ENCODE measurements at regions not wholly inside any gene's neighbourhood (a gene's known extent, or its start where the extent isn't known, plus 50 kb on each side); places are given as distances from the start of the nearest gene placed in this dataset.

DNA sequence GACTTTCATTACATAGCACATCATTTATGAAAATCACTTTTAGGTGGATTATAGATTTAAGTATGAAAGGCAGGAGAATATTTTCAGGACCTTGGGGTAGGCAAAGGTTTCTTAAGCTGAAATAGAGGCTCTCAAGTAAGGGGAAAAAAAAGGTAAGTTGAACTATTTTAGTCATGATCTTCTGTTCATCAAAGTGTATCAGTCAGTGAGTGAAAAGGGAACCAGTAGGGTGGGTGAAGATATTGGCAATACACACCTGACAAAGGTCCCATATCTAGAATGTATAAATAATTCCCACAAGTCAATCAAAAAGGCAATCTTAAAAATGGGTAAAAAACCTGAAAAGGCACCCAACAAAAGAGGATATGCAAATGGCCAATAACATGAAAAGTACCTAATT, 218.6 kb downstream of the KLF13 start:
- no peak overlapping the region for H3K27ac Mint-ChIP-seq (ENCODE audit: unreplicated experiment)
- no peak for DNase-seq (ENCODE audit: extremely low spot score, unreplicated experiment)
- TF ChIP-seq, protein P1, sequence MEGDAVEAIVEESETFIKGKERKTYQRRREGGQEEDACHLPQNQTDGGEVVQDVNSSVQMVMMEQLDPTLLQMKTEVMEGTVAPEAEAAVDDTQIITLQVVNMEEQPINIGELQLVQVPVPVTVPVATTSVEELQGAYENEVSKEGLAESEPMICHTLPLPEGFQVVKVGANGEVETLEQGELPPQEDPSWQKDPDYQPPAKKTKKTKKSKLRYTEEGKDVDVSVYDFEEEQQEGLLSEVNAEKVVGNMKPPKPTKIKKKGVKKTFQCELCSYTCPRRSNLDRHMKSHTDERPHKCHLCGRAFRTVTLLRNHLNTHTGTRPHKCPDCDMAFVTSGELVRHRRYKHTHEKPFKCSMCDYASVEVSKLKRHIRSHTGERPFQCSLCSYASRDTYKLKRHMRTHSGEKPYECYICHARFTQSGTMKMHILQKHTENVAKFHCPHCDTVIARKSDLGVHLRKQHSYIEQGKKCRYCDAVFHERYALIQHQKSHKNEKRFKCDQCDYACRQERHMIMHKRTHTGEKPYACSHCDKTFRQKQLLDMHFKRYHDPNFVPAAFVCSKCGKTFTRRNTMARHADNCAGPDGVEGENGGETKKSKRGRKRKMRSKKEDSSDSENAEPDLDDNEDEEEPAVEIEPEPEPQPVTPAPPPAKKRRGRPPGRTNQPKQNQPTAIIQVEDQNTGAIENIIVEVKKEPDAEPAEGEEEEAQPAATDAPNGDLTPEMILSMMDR (IDR thresholded peaks at IDR 0.05), result no peak
- H3K36me3 Mint-ChIP-seq (ENCODE audit: unreplicated experiment), result no peaks in the 10 kb centered on the region
- no peak overlapping the region for H3K4me3 Mint-ChIP-seq (ENCODE audit: unreplicated experiment)
- no peaks in the 10 kb centered on the region for H3K4me1 Mint-ChIP-seq (ENCODE audit: unreplicated experiment)
- H3K27me3 Mint-ChIP-seq (ENCODE audit: unreplicated experiment), result peaks cover 59% of the 10 kb centered on the region
- H3K9me3 Mint-ChIP-seq (ENCODE audit: unreplicated experiment), result no peaks in the 10 kb centered on the region

DNA sequence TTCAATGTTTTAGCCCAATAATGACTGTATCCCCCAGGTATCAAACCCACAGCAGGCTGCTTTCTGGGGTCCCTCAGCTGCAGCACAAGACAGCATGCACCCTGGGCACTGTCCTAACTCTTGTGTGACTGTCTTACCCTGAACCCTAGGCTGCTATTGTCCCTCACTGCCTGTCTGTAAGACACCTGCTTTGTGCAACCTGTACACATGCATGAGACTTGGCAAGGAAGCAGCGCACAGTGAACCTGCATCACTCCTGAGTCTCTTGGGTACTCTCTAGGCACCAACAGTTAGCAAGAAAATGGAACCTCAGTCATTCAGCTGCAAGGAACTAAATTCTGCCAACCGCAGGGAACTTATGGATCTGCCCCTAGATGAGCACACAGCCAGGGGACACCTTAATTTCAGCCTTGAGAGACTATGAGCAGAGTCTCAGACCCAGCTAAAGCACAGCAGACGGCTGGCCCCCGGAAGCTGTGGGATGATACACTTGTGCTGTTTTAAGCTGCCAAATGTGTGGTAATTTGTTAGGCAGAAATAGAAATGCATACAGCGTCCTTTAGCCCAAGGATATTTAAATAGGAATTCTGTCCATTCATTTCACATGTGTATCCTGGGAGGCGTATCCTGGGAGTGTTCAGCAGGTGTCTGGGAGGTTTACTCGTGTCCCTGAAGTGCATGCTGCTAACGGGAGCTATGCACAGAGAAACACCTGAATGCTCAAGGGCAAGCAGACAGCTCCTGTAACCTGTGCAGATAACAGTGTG, 223.8 kb downstream of the KLF13 start:
- no peak overlapping the region for H3K4me3 Mint-ChIP-seq (ENCODE audit: unreplicated experiment)
- no peaks in the 10 kb centered on the region for H3K4me1 Mint-ChIP-seq (ENCODE audit: unreplicated experiment)
- no peak for DNase-seq (ENCODE audit: extremely low spot score, unreplicated experiment)
- no peaks in the 10 kb centered on the region for H3K9me3 Mint-ChIP-seq (ENCODE audit: unreplicated experiment)
- no peaks in the 10 kb centered on the region for H3K36me3 Mint-ChIP-seq (ENCODE audit: unreplicated experiment)
- TF ChIP-seq, protein P1 (IDR thresholded peaks at IDR 0.05), result no peak
- H3K27me3 Mint-ChIP-seq (ENCODE audit: unreplicated experiment), result peaks cover 18% of the 10 kb centered on the region
- H3K27ac Mint-ChIP-seq (ENCODE audit: unreplicated experiment), result no peak overlapping the region

DNA sequence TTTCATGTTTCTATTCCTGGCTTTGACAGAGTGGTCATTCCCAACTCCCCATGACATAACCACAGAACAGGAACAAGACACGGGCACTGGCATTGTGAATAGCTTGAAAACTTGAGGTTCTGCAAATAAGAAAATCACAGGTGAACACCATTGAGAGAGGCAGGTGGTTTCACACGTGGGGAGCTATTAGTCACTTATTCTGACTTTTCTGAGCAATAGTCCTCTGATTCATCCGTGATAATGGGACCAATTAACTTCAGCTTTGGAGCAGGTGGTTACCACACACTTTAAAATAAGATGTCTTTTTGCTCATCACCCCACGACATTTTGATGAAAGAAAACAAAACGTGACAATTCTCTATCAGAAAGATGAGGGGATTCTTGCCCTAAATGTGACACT, 224.7 kb downstream of the KLF13 start:
- peaks cover 13% of the 10 kb centered on the region for H3K27me3 Mint-ChIP-seq (ENCODE audit: unreplicated experiment)
- no peaks in the 10 kb centered on the region for H3K9me3 Mint-ChIP-seq (ENCODE audit: unreplicated experiment)
- no peak overlapping the region for H3K4me3 Mint-ChIP-seq (ENCODE audit: unreplicated experiment)
- no peak overlapping the region for H3K27ac Mint-ChIP-seq (ENCODE audit: unreplicated experiment)
- TF ChIP-seq, protein P1 (IDR thresholded peaks at IDR 0.05), result no peak
- DNase-seq (ENCODE audit: extremely low spot score, unreplicated experiment), result no peak
- no peaks in the 10 kb centered on the region for H3K36me3 Mint-ChIP-seq (ENCODE audit: unreplicated experiment)
- H3K4me1 Mint-ChIP-seq (ENCODE audit: unreplicated experiment), result no peaks in the 10 kb centered on the region

DNA sequence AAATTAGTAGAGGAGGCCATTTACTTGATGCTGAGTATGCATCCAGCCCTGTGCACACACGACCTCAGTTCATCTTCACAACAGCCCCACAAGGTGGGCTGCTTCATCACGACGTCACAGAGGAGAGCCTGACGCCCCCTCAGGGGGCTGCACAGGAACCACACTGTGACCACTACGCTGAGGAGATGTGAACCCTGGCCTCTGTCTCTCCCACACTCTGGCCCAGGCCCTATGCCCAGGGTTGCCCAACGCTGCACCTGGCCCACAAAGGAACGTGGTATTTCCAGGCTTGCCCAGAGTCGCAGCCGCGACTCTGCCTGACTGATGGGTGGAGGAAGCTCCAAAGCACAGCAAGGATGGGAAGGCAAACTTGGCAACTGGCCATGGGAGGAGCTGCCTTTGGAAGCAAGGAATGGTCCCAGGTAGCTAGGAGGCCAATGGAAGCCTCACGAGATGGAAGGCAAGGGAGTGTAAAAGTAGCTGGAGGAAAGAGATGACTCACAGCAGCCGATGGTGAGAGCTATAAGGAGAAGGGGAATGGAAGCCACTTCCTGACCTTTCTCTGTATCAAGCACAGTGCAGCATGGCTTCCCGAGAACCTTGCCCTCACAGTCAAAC, 226.0 kb downstream of the KLF13 start:
- H3K27me3 Mint-ChIP-seq (ENCODE audit: unreplicated experiment), result peaks cover 7% of the 10 kb centered on the region
- DNase-seq (ENCODE audit: extremely low spot score, unreplicated experiment), result no peak
- no peaks in the 10 kb centered on the region for H3K36me3 Mint-ChIP-seq (ENCODE audit: unreplicated experiment)

DNA sequence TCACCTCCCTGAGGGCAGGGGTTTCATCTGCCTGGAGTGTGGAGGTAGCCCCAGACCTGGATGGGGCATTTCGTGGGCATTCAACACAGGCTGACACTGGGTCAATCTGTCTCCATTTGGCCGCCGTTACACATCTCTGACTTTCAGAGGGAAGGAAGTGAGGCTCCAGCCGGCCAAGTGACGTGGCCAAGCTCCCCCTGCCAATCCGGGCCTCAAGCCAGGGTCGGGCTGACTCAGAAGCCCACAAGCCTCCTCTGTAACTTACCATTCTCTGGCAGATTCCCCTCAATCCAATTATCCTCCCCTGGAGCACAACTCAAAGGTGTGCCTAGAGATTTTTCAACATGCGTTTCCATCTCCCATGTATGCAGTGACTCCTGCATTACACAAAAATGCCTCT, 227.6 kb downstream of the KLF13 start:
- H3K4me3 Mint-ChIP-seq (ENCODE audit: unreplicated experiment), result no peak overlapping the region
- H3K4me1 Mint-ChIP-seq (ENCODE audit: unreplicated experiment), result no peaks in the 10 kb centered on the region
- TF ChIP-seq, protein P1 (IDR thresholded peaks at IDR 0.05), result no peak
- no peak overlapping the region for H3K27ac Mint-ChIP-seq (ENCODE audit: unreplicated experiment)
- no peaks in the 10 kb centered on the region for H3K36me3 Mint-ChIP-seq (ENCODE audit: unreplicated experiment)
- DNase-seq (ENCODE audit: extremely low spot score, unreplicated experiment), result no peak
- H3K9me3 Mint-ChIP-seq (ENCODE audit: unreplicated experiment), result no peaks in the 10 kb centered on the region
- H3K27me3 Mint-ChIP-seq (ENCODE audit: unreplicated experiment), result peaks cover 2% of the 10 kb centered on the region

More for the DNA sequence above, 226.0 kb downstream of the KLF13 start:
- TF ChIP-seq, protein P1 (IDR thresholded peaks at IDR 0.05), result no peak
- no peak overlapping the region for H3K4me3 Mint-ChIP-seq (ENCODE audit: unreplicated experiment)
- H3K27ac Mint-ChIP-seq (ENCODE audit: unreplicated experiment), result no peak overlapping the region
- no peaks in the 10 kb centered on the region for H3K4me1 Mint-ChIP-seq (ENCODE audit: unreplicated experiment)
- H3K9me3 Mint-ChIP-seq (ENCODE audit: unreplicated experiment), result no peaks in the 10 kb centered on the region
